Right lobe of liver (tissue), 6 donors: ENCODE measurements at regions not wholly inside any gene's neighbourhood (a gene's known extent, or its start where the extent isn't known, plus 50 kb on each side); places are given as distances from the start of the nearest gene placed in this dataset.

Experiments used
- ATAC-seq, 4 donors: fragments of 200-7000 bp; cut with Tn5 transposase; one replicate each; pipeline ENCODE4 v1.9.1; 2020; ENCODE audit warnings: mild to moderate bottlenecking in 4 of 4, moderate library complexity in 4 of 4
- DNase-seq, 3 donors: peaks; one replicate each; pipeline ENCODE4 v3.0.0-alpha.2; 2020
- H3K27ac ChIP-seq, 3 donors: fragments of 200-600 bp; one replicate each; pipeline ENCODE4 v1.8.0; 2022
- H3K27me3 ChIP-seq, 2 donors: fragments of 200-600 bp; one replicate each; pipeline ENCODE4 v1.8.0; 2022
- H3K36me3 ChIP-seq, 4 donors: fragments of 200-600 bp; sonication (generic) in 1 of 4; one replicate each; pipeline versions ENCODE4 v1.5.1 to v1.8.0; 2017 to 2022; ENCODE audit warnings: control low read depth in 1 of 4
- H3K4me1 ChIP-seq, 4 donors: fragments of 200-600 bp; sonication (generic) in 1 of 4; one replicate each; pipeline versions ENCODE4 v1.5.1 to v1.8.0; 2017 to 2022; ENCODE audit warnings: control low read depth in 1 of 4
- H3K4me3 ChIP-seq, 3 donors: fragments of 200-600 bp; one replicate each; pipeline ENCODE4 v1.8.0; 2022
- H3K9me3 ChIP-seq, 4 donors: fragments of 200-600 bp; sonication (generic) in 1 of 4; one replicate each; pipeline versions ENCODE4 v1.5.1 to v1.8.0; 2017 to 2022; ENCODE audit warnings: control low read depth in 1 of 4
- CTCF ChIP-seq, 4 donors: fragments of 200-600 bp in 3 of 4; fragments of 450-650 bp in 1 of 4; IDR thresholded peaks; one replicate each; pipeline versions ENCODE4 v1.5.1 to v1.8.0; 2016 to 2022; ENCODE audit warnings: antibody characterized with exemption in 4 of 4, mild to moderate bottlenecking in 2 of 4
- POLR2A ChIP-seq: fragments of 450-650 bp; IDR thresholded peaks from one replicate; pipeline ENCODE4 v1.6.1; 2017; ENCODE audit warnings: antibody characterized with exemption, mild to moderate bottlenecking
- WGBS: methylation state at CpG from one replicate; pipeline ENCODE4 v1.1.6; 2018; ENCODE audit warnings: low coverage, low lambda C conversion rate; ENCODE audit not compliant: insufficient coverage; ENCODE audit errors: missing lambda C conversion rate; 5-methylcytosine and 5-hydroxymethylcytosine counted together
- intact Hi-C, 2 donors: fragments of 100-400 bp; cut with DNase I; formaldehyde crosslinking; loops; one replicate each; pipeline versions ENCODE4 v1.11.2 to v1.14.1; 2022
- donor health status: DM: no; HTN: yes; CAD: no.
- donor health status: DM: no; HTN: no; CAD: no.
- donor health status: DM: no; HTN: no; CAD: no.
- donor health status: DM: no; HTN: yes; CAD: no.
- donor health status: DM: no; HTN: yes; CAD: no.

GRCh38 chr9:78400496-78400895, 103.6 kb downstream of the PSAT1 start:
- no peak overlapping the region for H3K4me3 ChIP-seq
- TF ChIP-seq CTCF (IDR thresholded peaks at IDR 0.05) (no peak), POLR2A (no peak)
- H3K9me3 ChIP-seq, result peaks cover 0 to 2% (median 0%) of the 10 kb centered on the region in 4 donors
- H3K27me3 ChIP-seq, result no peaks in the 10 kb centered on the region
- ATAC-seq, result no peak
- H3K36me3 ChIP-seq, result no peaks in the 10 kb centered on the region
- no peak for DNase-seq
- no peak overlapping the region for H3K27ac ChIP-seq
- H3K4me1 ChIP-seq, result no peaks in the 10 kb centered on the region
- intact Hi-C loops, result no loop called here

GRCh38 chr9:78405461-78405860, 108.5 kb downstream of the PSAT1 start:
- H3K36me3 ChIP-seq, result no peaks in the 10 kb centered on the region
- H3K4me3 ChIP-seq, result no peak overlapping the region
- no peak for TF ChIP-seq POLR2A
- no peak for TF ChIP-seq CTCF (IDR thresholded peaks at IDR 0.05)
- intact Hi-C loops, result no loop called here
- no peak for DNase-seq
- 86% methylated on average over 2 of the region's 3 CpGs for WGBS
- ATAC-seq, result no peak
- H3K27me3 ChIP-seq, result no peaks in the 10 kb centered on the region
- H3K9me3 ChIP-seq, result no peaks in the 10 kb centered on the region
- no peak overlapping the region for H3K27ac ChIP-seq
- peaks cover 0 to 15% (median 6%) of the 10 kb centered on the region in 4 donors for H3K4me1 ChIP-seq

GRCh38 chr9:78406146-78406545, 109.2 kb downstream of the PSAT1 start:
- ATAC-seq (no peak), DNase-seq (no peak)
- H3K36me3 ChIP-seq, result no peaks in the 10 kb centered on the region
- no peak overlapping the region for H3K4me3 ChIP-seq
- 53% methylated on average over 1 of the region's 1 CpG for WGBS
- H3K9me3 ChIP-seq, result no peaks in the 10 kb centered on the region
- no peak for TF ChIP-seq CTCF (IDR thresholded peaks at IDR 0.05)
- TF ChIP-seq POLR2A, result no peak
- intact Hi-C loops, result no loop called here
- H3K4me1 ChIP-seq, result peaks cover 0 to 15% (median 6%) of the 10 kb centered on the region in 4 donors
- peak overlapping the region in 1 of 3 donors; percentile 54 for H3K27ac ChIP-seq
- no peaks in the 10 kb centered on the region for H3K27me3 ChIP-seq

GRCh38 chr9:78406933-78407332, 110.0 kb downstream of the PSAT1 start:
- TF ChIP-seq CTCF (IDR thresholded peaks at IDR 0.05) (no peak), POLR2A (no peak)
- ATAC-seq, result peak; percentile 95 to 100 (median 98)
- WGBS, result 11% methylated on average over 2 of the region's 2 CpGs
- Histone ChIP-seq H3K4me3 (no peak overlapping the region), H3K4me1 (peaks cover 0 to 15% (median 6%) of the 10 kb centered on the region in 4 donors), H3K9me3 (no peaks in the 10 kb centered on the region), H3K27ac (peak overlapping the region in 2 of 3 donors; percentile 16 to 54), H3K36me3 (no peaks in the 10 kb centered on the region), H3K27me3 (no peaks in the 10 kb centered on the region)
- intact Hi-C loops, result no loop called here
- peak; percentile 65 to 92 (median 84) for DNase-seq
